GM18951 (cell line): ENCODE measurements at regions not wholly inside any gene's neighbourhood (a gene's known extent, or its start where the extent isn't known, plus 50 kb on each side); places are given as distances from the start of the nearest gene placed in this dataset.

Experiments used
- POLR2A ChIP-seq: IDR thresholded peaks from 4 replicates; pipeline ENCODE4 v1.6.1; 2011; ENCODE audit warnings: mild to moderate bottlenecking; ENCODE audit not compliant: insufficient read length, insufficient read depth; ENCODE audit errors: extremely low read depth
- in situ Hi-C: fragments of 300-500 bp; cut with MboI; formaldehyde crosslinking; loops from one replicate; pipeline ENCODE4 v1.12.0; 2022; ENCODE audit warnings: low sequenced_read_pairs, mixed read lengths, inconsistent platforms; ENCODE audit not compliant: unreplicated experiment

DNA sequence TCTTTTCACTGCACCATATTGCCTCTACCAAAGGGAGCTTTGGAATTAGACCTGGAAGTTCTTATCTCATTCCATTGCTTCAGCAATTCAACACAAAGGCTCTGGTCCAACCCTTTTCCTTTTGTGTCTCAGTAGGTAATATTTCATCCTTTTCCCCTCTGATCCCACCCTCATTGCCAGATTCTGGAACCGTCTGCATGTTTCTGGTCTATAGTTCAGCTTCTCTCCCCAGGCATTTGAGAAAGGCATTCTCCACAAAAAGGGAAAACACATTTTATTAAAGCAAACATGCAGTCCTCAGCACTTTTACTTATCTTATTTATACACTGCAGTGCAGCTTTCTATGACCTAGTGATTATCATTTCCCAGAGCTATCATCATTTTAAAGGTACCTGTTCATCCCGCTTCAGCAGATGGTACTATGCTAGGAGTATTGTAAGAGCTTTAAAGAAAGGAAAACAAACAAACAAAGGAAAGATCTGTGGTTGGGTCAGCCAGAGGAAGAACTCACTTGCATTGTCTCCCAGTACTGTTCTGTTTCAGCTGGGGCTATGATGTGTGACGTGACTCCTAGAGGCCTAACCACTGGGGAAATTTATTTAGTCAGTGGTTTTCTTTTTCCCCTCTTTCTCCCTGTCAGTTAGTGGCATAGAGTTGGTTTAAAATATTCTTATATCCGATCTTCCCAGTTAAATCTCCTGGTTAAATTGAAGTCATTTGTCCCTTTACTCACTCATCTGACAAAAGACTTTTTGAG is 269.2 kb downstream of the TMEM38B start:
- in situ Hi-C loops: no loop called here
- no peak for TF ChIP-seq POLR2A

DNA sequence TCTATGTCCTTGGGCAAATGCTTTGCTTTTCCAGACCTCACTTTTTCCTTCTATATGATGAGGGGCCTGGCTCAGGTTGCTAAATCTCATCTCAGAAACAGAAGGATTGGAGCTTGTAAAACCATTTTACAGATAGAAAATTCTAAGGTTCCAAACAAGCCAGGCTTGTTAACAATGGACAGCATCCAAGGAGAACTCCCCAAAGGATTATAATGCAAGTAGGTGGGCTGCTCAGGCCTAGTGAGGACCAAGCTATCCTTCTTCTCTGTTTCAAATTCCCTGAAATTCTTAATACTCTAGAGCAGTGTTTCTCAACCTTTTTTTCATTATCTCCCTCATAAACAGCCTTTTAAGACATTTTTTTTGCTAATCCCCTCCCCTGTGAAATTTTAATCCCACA is 269.8 kb downstream of the TMEM38B start:
- TF ChIP-seq POLR2A: no peak
- in situ Hi-C loops: no loop called here

DNA sequence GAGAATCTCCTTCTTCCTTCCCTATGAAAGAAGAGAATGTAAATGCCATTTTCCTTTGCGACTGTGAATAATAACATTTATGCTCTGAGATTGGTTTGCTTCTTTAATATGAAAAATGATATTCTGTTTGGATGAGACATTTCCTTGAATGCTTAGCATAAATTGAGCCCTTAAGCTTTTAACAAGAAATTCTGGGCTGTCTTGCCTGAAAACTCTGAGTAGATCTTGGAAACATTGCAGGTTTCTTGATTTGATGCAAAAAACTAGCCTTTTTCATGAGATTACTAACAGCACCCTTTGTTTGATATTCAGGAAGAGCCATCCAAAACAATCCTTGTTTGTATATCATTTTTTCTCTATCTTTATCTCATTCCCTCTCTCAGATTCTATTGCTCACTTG is 272.5 kb downstream of the TMEM38B start:
- TF ChIP-seq POLR2A: no peak
- in situ Hi-C loops: no loop called here

DNA sequence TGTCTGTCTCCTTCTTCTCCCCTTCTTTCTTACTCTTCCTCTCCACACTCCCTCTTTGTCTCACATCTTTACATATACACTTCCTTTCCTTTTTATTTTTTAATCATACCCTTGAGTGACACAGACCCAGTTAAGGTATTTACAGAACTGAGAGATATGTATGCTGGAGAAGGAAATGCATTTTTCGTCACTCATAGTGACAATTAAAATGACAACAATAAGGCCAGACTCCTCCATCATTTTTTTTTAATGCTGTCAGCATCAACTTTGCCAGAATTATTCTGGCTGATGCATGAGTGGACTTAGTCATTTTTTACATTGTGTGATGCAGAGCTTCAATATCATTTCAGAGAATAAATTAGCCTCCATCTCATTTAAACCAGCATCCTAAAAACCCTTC is 272.9 kb downstream of the TMEM38B start:
- no peak for TF ChIP-seq POLR2A
- in situ Hi-C loops: no loop called here

DNA sequence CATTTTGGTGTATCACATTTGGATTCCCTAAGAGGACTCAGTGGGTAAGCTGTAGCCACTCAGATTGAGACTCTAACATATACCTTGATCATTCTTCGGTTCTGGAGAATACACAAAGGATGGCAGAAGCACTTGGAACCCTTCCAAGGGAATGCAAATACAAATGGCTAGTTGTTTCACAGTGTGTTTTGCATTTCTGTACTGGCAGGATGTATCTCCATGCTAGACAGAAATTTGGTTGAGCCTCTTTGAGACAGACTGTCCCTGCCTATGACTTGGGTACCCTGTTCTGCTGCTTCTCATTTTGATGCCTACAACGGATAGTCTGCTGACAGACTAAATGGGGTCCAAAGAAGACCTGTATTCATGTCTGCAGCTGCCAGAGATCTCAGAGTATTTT is 273.5 kb downstream of the TMEM38B start:
- TF ChIP-seq POLR2A: no peak
- in situ Hi-C loops: no loop called here

DNA sequence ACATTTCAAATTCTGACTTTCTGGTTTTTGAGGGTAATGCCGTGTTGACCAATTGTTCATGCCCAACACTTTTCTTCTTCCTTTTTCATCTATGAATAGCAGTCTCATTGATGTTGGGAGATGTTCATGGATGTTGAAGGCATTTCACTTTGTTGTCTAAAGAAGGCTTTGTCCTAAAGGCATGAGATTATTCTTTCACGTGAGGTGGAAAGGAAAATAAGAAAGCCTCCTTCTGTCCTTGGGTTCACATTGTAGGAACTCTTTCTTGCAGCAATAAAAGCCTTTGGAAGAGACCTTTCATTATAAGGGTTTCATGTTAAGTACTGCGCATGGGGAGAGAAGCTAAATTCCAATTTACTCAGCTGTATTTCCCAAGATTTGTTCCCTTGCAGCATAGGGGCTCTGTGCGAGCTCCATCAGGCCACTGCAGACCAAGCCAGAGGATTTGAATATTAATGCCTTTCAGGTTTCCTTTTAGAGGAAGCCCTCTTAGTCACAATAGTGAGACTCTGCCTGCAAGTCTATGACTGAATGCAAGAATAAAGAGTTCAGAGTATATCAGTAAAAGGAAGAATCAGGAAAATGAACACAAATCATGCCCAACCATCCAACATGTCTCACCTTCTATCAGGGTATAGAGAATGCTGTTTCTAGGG is 274.6 kb downstream of the TMEM38B start:
- in situ Hi-C loops: no loop called here

DNA sequence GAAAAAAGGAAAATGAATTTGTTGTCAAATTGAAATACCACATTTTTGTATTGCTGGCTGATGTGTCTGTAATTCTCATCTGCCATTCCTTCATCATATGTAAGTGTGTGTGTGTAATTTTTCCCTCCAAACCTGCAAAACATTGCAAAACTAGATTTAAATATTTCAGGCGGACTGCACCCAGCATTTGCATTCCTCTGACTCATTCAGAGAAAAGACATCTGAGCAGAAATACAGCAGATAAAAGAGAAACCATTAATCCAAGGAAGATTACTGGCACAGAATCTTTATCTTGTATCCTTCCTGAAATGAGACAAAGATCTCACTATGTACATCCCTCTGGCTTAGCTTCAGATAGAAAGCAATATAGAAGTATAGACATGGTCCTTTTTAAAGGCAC is 275.3 kb downstream of the TMEM38B start:
- no peak for TF ChIP-seq POLR2A
- in situ Hi-C loops: no loop called here

More for the DNA sequence above, 274.6 kb downstream of the TMEM38B start:
- TF ChIP-seq POLR2A: no peak

DNA sequence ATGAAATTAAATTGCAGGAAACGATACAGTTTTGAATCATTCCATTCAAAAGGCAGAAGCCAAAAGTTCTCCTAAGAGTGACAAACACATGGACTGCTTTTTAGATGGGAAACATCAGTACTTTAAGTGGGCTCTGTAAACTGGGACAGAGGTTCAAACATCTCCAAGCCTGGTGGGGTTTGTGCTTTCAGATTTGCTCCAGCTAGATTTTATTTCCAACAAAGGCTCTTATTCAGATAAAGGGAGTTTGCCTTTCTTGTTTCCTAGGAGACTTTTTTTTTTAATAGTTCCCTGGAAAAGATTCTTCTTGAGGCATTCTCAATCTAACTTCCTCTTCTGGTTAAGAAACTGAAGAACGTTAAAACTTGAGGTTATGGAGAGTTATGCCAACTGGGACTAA is 277.6 kb downstream of the TMEM38B start:
- no peak for TF ChIP-seq POLR2A
- in situ Hi-C loops: no loop called here

DNA sequence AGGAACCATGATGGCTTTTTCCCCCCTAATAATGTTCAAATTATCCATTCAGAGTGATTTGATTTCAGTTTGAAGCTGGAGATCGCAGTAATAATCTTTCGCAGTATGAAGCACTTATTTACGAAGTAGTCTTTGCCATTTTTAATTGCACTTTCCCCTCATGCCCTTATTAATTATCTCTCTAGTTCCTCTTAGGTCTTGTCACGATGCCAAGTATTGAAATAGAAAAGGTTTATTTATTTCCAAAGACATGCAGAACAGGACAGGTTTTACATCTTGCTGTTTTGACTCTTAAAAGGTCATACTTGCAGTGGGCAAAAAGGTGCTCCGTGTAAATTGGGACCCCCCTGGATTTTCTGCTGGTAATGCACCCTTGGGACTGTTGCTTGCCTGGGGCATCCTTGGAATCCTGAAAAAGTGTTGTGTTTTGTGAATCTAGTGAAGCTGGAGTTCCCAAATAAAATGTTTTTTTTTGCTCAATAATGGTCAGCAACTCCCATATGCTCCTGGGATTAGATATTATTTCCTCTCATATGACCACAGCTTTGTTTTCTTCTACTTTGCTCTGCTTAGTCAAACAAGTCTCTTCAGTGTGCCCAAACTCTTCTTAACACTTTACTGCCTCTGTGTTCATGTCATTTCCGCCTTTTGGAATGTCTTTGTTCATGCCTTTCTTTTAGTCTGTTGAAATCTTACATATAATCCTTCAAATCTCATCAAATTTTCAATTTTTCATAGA is 278.3 kb downstream of the TMEM38B start:
- in situ Hi-C loops: no loop called here
- TF ChIP-seq POLR2A: no peak

DNA sequence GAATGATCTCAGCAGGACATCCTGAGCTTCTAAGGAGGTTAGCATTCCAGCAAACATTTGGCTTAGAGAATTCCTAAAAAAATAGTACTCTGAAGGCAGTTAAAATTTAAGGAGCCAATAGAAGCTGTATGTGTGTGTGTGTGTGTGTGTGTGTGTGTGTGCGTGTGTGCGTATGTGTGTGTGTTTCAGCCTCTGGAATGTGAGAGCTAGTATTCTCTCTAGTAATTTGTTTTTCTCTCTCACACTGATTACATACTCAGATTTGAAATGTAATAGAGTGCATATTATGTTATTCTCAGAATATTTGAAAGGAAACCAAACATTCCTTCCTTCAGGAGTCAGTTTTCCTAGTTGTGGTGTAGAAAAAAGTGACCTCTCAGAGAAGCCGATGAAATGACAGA is 279.6 kb downstream of the TMEM38B start:
- TF ChIP-seq POLR2A: no peak
- in situ Hi-C loops: no loop called here

DNA sequence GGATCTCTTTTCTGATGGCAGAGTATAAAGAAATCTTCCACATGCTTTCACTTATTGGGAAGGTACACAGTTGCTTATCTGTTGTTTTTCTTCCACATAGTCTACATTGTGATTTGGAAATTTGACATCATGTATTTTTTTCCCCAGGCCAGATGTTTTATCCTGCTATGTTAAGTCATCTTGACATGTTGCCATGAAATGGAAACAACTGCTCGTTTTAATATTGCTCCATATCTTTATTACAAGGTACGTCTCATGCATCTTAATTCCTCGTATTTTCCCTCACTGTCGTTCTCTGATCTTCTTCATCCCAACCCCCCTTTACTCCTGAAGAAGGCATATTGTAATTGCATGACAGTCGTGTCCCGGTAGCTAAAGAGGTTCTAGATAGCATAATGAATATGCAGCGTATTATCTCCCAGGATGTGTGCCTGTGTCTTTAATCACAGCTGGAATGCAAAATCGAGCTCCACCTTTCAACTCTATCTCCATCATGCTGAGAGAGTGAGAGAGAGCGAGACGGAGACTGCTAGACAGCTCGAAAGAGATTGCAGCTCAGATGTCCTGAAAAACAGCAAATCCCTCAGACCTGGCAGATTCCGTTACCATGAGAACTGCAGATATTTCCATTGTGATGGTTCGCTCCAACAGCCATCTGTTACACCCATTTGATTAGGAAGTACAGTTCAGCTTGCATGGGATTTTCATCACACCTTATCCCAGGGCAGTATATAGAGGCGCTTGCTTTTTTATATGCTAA is 281.7 kb downstream of the TMEM38B start:
- in situ Hi-C loops: no loop called here
- TF ChIP-seq POLR2A: no peak

DNA sequence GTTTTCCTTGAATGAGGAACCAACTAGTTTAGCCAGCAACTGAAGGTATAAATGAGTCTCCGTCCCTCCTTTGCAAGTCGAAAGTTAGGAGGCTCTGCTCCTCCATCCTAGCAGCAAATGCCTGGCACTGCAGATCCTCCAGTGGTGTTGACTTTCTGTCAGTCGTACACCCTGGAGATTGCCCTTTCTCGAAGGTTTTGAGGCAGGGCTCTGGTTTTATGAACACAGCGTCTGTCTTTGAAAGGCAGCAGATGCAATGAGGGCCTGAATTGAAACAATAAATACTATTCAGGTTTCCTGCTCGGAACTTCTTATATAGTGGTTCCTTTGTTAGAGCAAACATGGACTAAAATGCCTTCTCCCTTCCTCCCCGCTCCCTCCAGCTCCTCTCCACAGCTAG is 284.0 kb downstream of the TMEM38B start:
- in situ Hi-C loops: no loop called here

DNA sequence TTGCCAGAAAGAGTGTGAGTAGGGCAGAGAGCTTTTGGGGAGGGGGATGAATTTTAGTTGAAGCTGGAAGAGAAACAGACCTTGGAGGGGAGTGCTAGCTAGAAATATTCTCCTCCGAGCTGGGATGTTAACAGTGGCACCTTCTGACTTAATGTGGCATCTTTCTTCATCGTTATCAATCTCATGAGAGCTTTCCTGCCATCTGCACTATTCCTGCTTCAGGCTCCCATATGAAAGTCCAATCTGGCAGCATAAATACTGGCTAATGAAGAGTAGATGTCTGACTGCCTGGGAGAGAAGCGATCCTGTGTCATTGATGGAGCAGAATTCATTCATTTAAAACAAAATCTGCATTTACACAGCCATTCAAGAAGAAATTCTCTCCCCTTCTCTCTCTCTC is 284.5 kb downstream of the TMEM38B start:
- in situ Hi-C loops: no loop called here
- no peak for TF ChIP-seq POLR2A

More for the DNA sequence above, 284.0 kb downstream of the TMEM38B start:
- no peak for TF ChIP-seq POLR2A
